Esophagus (tissue), 2 donors: ENCODE measurements at regions not wholly inside any gene's neighbourhood (a gene's known extent, or its start where the extent isn't known, plus 50 kb on each side); places are given as distances from the start of the nearest gene placed in this dataset.
"Not testable (repeated sequence)": the region's sequence is repeated elsewhere in the genome, so short reads cannot be mapped to it uniquely, and the experiment has no call there.

Experiments used
- H3K27ac ChIP-seq, 2 donors: one replicate each; pipeline ENCODE4 v1.5.1; 2013; ENCODE audit warnings: low read depth in 2 of 2, mild to moderate bottlenecking in 2 of 2, inconsistent platforms in 1 of 2, low read length in 1 of 2, moderate library complexity in 1 of 2
- H3K27me3 ChIP-seq, 2 donors: one replicate each; pipeline ENCODE4 v1.6.1; 2013; ENCODE audit warnings: low read length in 2 of 2, control low read depth in 1 of 2, mild to moderate bottlenecking in 1 of 2; ENCODE audit not compliant: insufficient read depth in 2 of 2, control insufficient read depth in 1 of 2
- H3K36me3 ChIP-seq, 2 donors: one replicate each; pipeline ENCODE4 v1.6.1; 2013; ENCODE audit warnings: low read length in 1 of 2; ENCODE audit not compliant: control insufficient read depth in 2 of 2, insufficient read depth in 2 of 2
- H3K4me1 ChIP-seq, 2 donors: one replicate each; pipeline ENCODE4 v1.6.1; 2013; ENCODE audit warnings: low read length in 1 of 2; ENCODE audit not compliant: control insufficient read depth in 2 of 2, insufficient read depth in 2 of 2
- H3K4me3 ChIP-seq, 2 donors: one replicate each; pipeline ENCODE4 v1.5.1; 2013; ENCODE audit warnings: low read length in 2 of 2, mild to moderate bottlenecking in 2 of 2, low read depth in 1 of 2, moderate library complexity in 1 of 2
- H3K9me3 ChIP-seq, 2 donors: one replicate each; pipeline ENCODE4 v1.6.1; 2013; ENCODE audit warnings: mild to moderate bottlenecking in 2 of 2, low read depth in 1 of 2, low read length in 1 of 2, moderate library complexity in 1 of 2; ENCODE audit not compliant: control insufficient read depth in 2 of 2, insufficient read depth in 1 of 2
- WGBS, 2 donors: extraction: QIAGEN DNeasy Blood & Tissue Kit; methylation state at CpG; one replicate each; pipeline ENCODE4 v1.1.7; 2013; 5-methylcytosine and 5-hydroxymethylcytosine counted together
- donor health status: healthy with polysubstance abuse.
- donor health status: Bipolar disorder and iron deficiency.

DNA sequence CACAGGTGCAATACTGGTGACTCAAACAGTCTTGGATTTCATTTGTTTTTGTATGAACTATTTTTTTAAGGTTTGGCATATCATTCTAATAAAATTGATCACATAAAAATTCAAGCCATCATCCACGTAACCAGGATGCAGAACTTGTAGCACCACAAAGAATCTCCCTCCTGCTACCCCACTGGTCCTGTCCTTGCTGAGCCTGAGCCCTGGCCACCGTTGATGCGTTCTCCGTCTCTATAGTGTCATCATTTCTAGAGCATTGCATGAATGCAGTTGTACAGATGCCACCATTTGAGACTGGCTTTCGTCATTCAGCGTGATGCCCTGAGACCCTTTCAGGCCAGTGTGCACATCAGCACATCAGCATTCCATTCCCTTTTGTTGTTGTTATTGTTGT is 273.5 kb downstream of the TCERG1L start:
- Histone ChIP-seq H3K36me3 (no peaks in the 10 kb centered on the region), H3K27me3 (no peaks in the 10 kb centered on the region), H3K4me3 (no peak overlapping the region), H3K4me1 (no peaks in the 10 kb centered on the region), H3K27ac (no peak overlapping the region), H3K9me3 (peaks cover 0 to 4% of the 10 kb centered on the region in 2 donors)
- 83 to 87% methylated on average over 6 of the region's 6 CpGs for WGBS, 2 donors

DNA sequence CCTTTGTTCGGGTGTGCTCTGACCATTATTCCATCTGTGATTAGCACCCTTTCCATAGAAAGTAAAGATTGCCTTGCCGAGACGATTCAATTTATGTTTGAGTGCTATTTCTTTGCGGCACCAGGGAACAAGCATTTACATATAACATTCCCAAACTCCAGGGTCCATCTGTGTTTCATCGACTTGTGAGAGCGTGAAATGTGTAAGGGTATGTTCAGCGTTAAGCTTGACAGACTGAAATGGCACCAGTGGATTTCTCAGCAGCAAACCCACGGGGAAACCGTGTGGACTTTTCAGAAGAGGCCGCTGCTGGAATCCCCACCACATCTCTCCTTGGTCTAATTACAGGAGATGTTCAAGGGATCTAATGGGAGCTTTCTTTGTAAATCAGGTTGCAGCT is 270.5 kb downstream of the TCERG1L start:
- H3K9me3 ChIP-seq: peaks cover 0 to 4% of the 10 kb centered on the region in 2 donors
- H3K27ac ChIP-seq: no peak overlapping the region
- H3K4me1 ChIP-seq: no peaks in the 10 kb centered on the region
- H3K4me3 ChIP-seq: no peak overlapping the region
- WGBS, 2 donors: 84 to 92% methylated on average over 10 of the region's 10 CpGs
- H3K27me3 ChIP-seq: no peaks in the 10 kb centered on the region
- no peaks in the 10 kb centered on the region for H3K36me3 ChIP-seq

- H3K27me3 ChIP-seq: no peaks in the 10 kb centered on the region
- H3K4me1 ChIP-seq: no peaks in the 10 kb centered on the region
- H3K27ac ChIP-seq: no peak overlapping the region
- H3K36me3 ChIP-seq: no peaks in the 10 kb centered on the region
- peaks cover 0 to 4% of the 10 kb centered on the region in 2 donors for H3K9me3 ChIP-seq
- WGBS, 2 donors: 62 to 68% methylated on average over 5 of the region's 5 CpGs
- no peak overlapping the region for H3K4me3 ChIP-seq
These were observed 270.1 kb downstream of the TCERG1L start for GRCh38 chr10:131041441-131041840.

- H3K9me3 ChIP-seq, H3K36me3 ChIP-seq, H3K4me1 ChIP-seq, H3K4me3 ChIP-seq, H3K27ac ChIP-seq, H3K27me3 ChIP-seq: not testable (repeated sequence)
- 67 to 69% methylated on average over 6 of the region's 6 CpGs for WGBS, 2 donors
These were observed 269.5 kb downstream of the TCERG1L start for GRCh38 chr10:131042015-131042414.
